HG02642 (cell line): ENCODE measurements at regions not wholly inside any gene's neighbourhood (a gene's known extent, or its start where the extent isn't known, plus 50 kb on each side); places are given as distances from the start of the nearest gene placed in this dataset.

ENCODE experiments used
- ATAC-seq: cut with Tn5 transposase; IDR thresholded peaks from one replicate; pipeline ENCODE4 v1.9.1; 2021; ENCODE audit warnings: mild to moderate bottlenecking; ENCODE audit not compliant: unreplicated experiment, poor library complexity

- ATAC-seq, result no peak
Observed at GRCh38 chr18:41012194-41012593, 942.8 kb upstream of the PIK3C3 start.

DNA sequence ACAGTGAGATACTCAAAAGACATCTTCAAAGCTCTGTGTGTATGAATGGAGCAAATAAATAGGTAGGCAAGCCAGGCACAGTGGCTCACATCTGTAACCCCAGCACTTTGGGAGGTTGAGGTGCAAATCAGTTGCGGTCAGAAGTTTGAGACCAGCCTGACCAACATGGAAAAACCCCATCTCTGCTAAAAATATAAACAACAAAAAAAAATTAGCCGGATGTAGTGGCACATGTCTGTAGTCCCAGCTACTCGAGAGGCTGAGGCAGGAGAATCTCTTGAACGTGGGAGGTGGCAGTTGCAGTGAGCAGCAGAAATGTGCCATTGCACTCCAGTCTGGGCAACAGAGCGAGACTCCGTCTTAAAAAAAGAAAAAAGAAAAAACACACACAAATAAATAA, 945.1 kb upstream of the PIK3C3 start:
- no peak for ATAC-seq

DNA sequence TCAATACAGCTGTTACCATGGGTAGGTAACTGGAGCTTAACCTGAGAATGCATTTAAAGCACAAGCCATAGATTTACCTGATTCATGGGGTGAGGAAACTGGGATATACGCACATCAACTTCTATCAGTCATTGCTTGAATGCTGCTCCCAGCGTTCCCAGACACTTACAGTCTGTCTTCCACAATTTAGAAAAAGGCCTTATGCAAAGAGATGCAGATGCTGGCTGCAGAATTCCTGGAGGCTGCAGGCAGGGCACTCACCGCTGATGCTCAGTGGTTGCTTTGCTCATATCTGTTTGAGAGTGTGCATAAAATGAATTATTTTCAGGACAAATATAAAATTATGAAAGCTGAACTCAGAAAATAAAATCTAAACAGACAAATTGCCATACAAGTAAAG, 950.7 kb upstream of the PIK3C3 start:
- ATAC-seq, result no peak

- ATAC-seq, result no peak
Observed at GRCh38 chr18:40995529-40995928, 959.5 kb upstream of the PIK3C3 start.

GRCh38 chr18:40993363-40993762, 961.7 kb upstream of the PIK3C3 start:
- no peak for ATAC-seq

DNA sequence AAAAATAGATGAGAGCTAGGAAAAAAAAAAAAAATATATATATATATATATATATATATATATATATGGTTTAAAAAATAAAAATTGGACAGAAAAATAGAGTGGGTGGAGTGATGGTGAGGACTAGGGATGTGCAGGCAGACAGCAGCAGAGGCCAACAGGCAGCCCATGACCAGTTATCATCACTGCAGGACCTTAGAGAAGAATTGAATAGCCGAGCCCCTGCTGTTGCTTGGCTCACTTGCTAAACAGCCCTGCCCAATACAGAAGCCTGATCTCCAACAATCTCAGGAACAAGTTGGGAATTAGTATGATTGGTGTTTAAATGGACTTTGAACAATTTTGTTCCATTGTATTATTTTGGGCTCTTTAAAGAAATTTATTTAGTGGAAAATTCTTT, 967.5 kb upstream of the PIK3C3 start:
- no peak for ATAC-seq

DNA sequence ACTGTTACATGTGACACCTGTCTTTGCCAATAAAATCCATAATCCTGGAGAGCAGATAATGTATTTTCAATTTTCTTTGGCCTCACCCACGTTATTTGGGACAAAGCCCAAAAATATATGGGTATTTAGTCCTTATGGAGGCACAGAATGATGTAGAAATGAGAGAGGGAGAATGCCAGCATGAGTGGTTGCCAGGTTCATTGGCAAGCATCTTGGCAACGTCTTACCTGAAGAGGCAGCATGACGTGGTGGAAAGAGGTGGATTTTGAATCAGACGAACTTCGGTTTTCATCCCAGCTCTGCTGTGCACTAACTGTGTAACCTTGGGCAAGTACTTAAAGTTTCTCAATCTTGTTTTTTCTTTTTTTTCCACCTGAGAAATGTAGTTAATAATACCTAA, 969.6 kb upstream of the PIK3C3 start:
- no peak for ATAC-seq

- ATAC-seq, result no peak
Observed at GRCh38 chr18:40984856-40985255, 970.2 kb upstream of the PIK3C3 start.

DNA sequence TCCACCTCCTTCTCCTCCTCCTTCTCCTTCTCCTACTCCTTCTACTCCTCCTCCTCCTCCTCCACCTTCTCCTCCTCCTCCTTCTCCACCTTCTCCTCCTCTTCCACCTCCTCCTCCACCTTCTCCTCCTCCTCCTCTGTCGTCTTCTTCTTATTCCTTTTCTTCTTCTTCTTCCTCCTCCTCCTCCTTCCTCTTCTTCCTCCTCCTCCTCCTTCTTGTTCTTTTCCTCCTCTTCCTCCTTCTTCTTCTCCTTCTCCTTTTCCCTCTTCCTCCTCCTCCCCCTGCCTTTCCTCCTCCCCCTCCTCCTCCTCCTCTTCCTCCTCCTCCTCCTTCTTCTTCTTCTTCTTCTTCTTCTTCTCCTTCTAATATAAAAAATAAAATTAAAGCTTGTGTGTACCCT, 971.2 kb upstream of the PIK3C3 start:
- no peak for ATAC-seq

DNA sequence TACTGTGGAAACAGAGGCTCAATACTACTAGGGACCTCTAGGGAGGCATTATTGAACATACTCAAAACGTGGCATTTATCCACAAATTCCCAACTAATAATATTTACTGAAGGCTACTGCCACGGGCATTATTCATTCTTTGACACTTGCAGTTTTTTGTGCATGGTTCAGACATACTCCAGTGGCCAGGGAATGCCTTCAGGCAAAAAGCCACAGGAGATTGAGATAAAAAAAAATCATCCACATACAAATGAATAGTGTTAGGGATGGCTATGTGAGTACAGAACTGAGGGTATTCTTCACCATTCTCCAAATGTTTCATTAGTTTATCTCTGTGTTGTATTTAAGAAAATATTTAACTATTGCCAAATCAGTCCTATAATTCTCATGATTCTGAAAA, 974.9 kb upstream of the PIK3C3 start:
- no peak for ATAC-seq

DNA sequence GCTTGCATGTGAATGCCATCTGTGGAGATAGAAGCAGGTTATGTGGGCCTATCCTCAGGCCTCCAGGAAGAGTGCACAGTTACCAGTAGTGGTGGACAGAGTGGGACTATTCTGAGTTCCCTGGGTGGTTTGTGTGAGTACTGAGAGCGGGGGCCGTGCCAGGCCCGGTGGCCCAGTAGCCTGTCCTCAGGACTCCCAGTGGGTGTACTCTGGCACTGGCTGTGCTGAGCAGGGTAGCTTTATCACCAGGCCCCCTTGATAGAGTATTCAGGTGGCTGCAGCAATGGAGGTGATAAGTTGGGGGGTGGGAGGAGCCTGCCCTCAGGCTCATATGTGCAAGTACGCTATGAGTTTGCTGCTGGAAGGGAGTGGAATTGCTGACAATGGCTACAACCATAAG, 979.0 kb upstream of the PIK3C3 start:
- no peak for ATAC-seq

- ATAC-seq, result no peak
Observed at GRCh38 chr18:40974448-40974847, 980.6 kb upstream of the PIK3C3 start.

DNA sequence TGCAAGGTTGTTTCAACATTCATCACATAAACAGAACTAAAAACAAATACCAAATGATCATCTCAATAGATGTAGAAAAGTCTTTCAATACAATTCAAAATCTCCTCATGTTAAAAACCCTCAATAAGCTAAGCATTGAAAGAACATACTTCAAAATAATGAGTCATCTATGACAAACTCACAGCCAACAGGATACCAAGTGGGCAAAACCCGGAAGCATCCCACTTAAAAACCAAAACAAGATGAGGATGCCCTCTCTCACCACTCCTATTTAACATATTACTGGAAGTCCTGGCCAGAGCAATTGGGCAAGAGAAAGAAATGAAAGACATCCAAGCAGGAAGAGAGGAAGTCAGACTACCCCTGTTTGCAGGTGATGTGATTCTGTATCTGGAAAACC, 992.2 kb upstream of the PIK3C3 start:
- ATAC-seq, result no peak

GRCh38 chr18:40957533-40958070, 997.4 kb upstream of the PIK3C3 start:
- no peak for ATAC-seq

GRCh38 chr18:40956213-40956612, 998.8 kb upstream of the PIK3C3 start:
- ATAC-seq, result no peak

DNA sequence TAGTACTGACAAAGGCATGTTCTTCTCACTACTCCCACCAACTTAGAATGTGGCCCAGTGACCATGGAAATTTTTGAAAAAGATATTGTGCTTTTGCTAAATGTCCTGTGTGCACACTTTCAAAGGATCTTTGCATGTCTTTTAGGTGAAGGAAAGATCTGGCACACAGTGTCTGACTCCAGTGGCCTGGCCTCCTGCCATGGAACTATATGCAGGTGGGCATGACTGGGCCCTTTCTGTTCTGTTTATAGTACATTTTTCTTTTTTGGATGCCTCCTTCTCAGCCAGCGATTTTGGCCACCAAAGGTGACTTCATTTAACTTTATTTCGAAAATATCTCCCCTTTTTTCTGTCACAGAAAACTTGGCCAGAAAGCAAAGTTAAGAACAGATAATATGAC, 999.7 kb upstream of the PIK3C3 start:
- no peak for ATAC-seq

DNA sequence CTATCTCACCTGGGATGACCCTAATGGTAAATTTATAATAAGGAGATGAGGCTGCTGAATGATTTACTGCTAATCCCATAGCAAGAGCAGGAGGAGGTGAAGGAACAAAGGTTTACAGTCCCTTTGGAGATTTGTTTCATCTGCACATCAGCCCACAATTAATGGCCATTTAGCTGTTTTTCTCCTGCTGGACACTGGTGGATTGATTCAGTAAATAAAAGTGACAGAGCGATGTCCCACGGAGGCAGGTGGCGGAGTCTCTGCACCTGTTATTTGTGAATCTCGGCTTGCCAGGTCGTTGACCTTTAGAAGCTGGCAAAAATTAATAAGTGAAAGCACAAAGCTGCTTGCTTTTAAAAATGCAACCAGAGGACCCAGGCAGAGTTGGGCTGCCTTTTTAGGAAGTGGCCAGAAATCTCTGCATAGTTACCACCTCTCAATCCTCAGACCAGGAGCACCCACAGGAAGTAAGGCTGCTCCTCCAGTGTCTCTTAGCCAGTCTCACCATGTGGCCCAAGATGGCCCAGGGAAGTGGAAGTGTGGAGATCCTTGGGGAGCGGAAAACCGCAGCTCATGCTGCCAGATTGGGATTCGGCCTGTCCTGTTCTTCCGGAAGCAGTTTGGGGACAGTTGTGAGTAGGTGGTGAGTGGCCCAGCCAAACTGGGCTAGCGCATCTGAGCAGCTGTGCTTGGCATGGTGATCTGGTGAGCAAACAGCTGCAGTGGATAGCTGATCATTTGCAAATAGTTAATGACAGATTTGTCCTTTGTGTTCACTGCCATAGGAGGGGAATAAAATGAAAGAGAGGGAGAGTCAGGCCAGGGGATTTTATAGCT, 1005.7 kb upstream of the PIK3C3 start:
- ATAC-seq, result no peak

- ATAC-seq, result no peak
Observed at GRCh38 chr18:40944576-40944975, 1010.5 kb upstream of the PIK3C3 start.

- no peak for ATAC-seq
Observed at GRCh38 chr18:40939656-40940515, 1015.1 kb upstream of the PIK3C3 start.

GRCh38 chr18:40938615-40939014, 1016.4 kb upstream of the PIK3C3 start:
- ATAC-seq, result no peak

DNA sequence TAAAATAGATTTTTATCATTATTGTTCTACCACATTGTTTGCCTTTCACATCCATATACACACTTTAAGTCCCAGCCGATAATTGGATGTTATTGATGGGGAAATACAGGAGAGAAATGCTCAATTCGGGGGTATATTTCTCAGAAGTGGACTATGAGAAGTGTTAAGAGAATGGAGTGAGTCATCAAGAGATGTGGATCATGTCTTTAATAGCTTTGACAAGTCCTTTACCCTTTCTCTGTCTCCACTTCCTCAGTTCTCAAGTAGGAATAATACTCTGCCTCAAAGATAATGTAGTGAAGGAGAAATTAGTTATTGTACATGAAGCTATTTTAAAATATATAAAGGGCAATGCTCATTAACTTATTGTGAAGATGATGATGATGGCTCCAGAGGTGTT, 1017.6 kb upstream of the PIK3C3 start:
- no peak for ATAC-seq
